K562 (cell line): ENCODE measurements at regions not wholly inside any gene's neighbourhood (a gene's known extent, or its start where the extent isn't known, plus 50 kb on each side); places are given as distances from the start of the nearest gene placed in this dataset.

Experiments used
- ATAC-seq: fragments of 200-7000 bp; cut with Tn5 transposase; 3 replicates; pipeline ENCODE4 v1.9.1; 2020; ENCODE audit warnings: moderate library complexity
- BruUV-seq: library from RNA; stranded (reverse); fragments of 400-500 nt; replicated peaks from 2 replicates; lab custom pipeline; 2021; lab: Mats Ljungman, UMichigan
- CTCF ChIA-PET: fragments of 300-600 bp; formaldehyde crosslinking; extraction: SDS; loops from one replicate; lab custom pipeline; 2021; ENCODE audit warnings: low intra/inter-chr PET ratio; lab: Yijun Ruan, JAX
- POLR2A ChIA-PET: fragments of 300-600, 350-650 bp; sonication (Branson Sonifier 250); formaldehyde crosslinking; extraction: SDS; loops from one replicate; lab custom pipeline; 2021; ENCODE audit warnings: antibody characterized with exemption, inconsistent platforms; lab: Yijun Ruan, JAX
- DNase-seq, 4 experiments: peaks; one replicate each; pipeline versions ENCODE4 v3.0.0 to v3.0.0-alpha.2; 2011 to 2018; ENCODE audit warnings: low spot score in 3 of 4, mixed read lengths in 3 of 4; ENCODE audit errors: extremely low read depth in 1 of 4
- FAIRE-seq: peaks from 2 replicates; lab custom pipeline; 2011; peaks lifted over from hg19 to GRCh38; lab: Jason Lieb, UNC
- H2AFZ ChIP-seq: 2 replicates; pipeline ENCODE4 v1.6.0; 2011; ENCODE audit warnings: low read depth, low read length, control low read depth, inconsistent platforms
- H3K27ac ChIP-seq: fragments of 200-600 bp; 3 replicates; pipeline ENCODE4 v1.8.0; 2011; ENCODE audit warnings: low read depth, mild to moderate bottlenecking, control low read depth, inconsistent platforms, low read length, moderate library complexity, mixed read lengths; ENCODE audit errors: extremely low read depth
- H3K27me3 ChIP-seq, 2 experiments: fragments of 300-600 bp in 1 of 2; 2 replicates in 1 of 2; 3 replicates in 1 of 2; pipeline versions ENCODE4 v1.6.0 to v1.8.0; 2011; ENCODE audit warnings: inconsistent platforms in 2 of 2, low read length in 2 of 2, mild to moderate bottlenecking in 1 of 2, mixed read lengths in 1 of 2, moderate library complexity in 1 of 2; ENCODE audit not compliant: control insufficient read depth in 2 of 2, insufficient read depth in 2 of 2
- H3K36me3 ChIP-seq: fragments of 300-600 bp; 3 replicates; pipeline ENCODE4 v1.8.0; 2011; ENCODE audit warnings: mild to moderate bottlenecking, low read length, inconsistent platforms; ENCODE audit not compliant: control insufficient read depth, insufficient read depth
- H3K4me1 ChIP-seq, 2 experiments: fragments of 200-600 bp in 1 of 2; replicated peaks in 1 of 2; 2 replicates in 1 of 2; 3 replicates in 1 of 2; pipeline versions ENCODE4 v1.5.1 to v1.8.0; 2011; ENCODE audit warnings: inconsistent platforms in 2 of 2, low read length in 2 of 2, mild to moderate bottlenecking in 1 of 2, mixed read lengths in 1 of 2, moderate library complexity in 1 of 2; ENCODE audit not compliant: control insufficient read depth in 2 of 2, insufficient read depth in 2 of 2
- H3K4me2 ChIP-seq: 2 replicates; pipeline ENCODE4 v1.6.1; 2011; ENCODE audit warnings: low read length, control low read depth, inconsistent platforms, mixed read lengths; ENCODE audit not compliant: insufficient read depth
- H3K4me3 ChIP-seq: fragments of 200-600 bp; sonication (generic), shearing (Covaris generic); 2 replicates; pipeline ENCODE4 v1.5.1; 2016; ENCODE audit warnings: control low read depth, inconsistent platforms
- H3K79me2 ChIP-seq: fragments of 200-600 bp; 3 replicates; pipeline ENCODE4 v1.8.0; 2011; ENCODE audit warnings: low read length, inconsistent platforms; ENCODE audit not compliant: control insufficient read depth, insufficient read depth
- H3K9ac ChIP-seq, 2 experiments: 2 replicates each; pipeline versions ENCODE4 v1.6.0 to v1.6.1; 2011; ENCODE audit warnings: low read depth in 2 of 2, low read length in 2 of 2, control low read depth in 1 of 2, inconsistent platforms in 1 of 2, mild to moderate bottlenecking in 1 of 2, mixed read lengths in 1 of 2; ENCODE audit not compliant: insufficient read depth in 1 of 2
- H3K9me1 ChIP-seq: one replicate; pipeline ENCODE4 v1.6.0; 2011; ENCODE audit warnings: inconsistent platforms, mild to moderate bottlenecking, low read length, moderate library complexity; ENCODE audit not compliant: control insufficient read depth, insufficient read depth
- H3K9me3 ChIP-seq: replicated peaks from 2 replicates; pipeline ENCODE4 v1.5.1; 2011; ENCODE audit warnings: low read depth, low read length, inconsistent platforms; ENCODE audit not compliant: control insufficient read depth, insufficient read depth
- H4K20me1 ChIP-seq: replicated peaks from 2 replicates; pipeline ENCODE4 v1.6.1; 2011; ENCODE audit warnings: low read length, inconsistent platforms, mixed read lengths; ENCODE audit not compliant: control insufficient read depth, insufficient read depth
- ATF4 ChIP-seq: fragments of 450-650 bp; formaldehyde crosslinking; IDR thresholded peaks from 2 replicates; pipeline ENCODE4 v1.4.0; 2022; ENCODE audit warnings: mild to moderate bottlenecking, moderate library complexity
- COPS2 ChIP-seq: fragments of 450-650 bp; conservative IDR thresholded peaks from 2 replicates; pipeline ENCODE4 v1.6.1; 2016; ENCODE audit warnings: mild to moderate bottlenecking, moderate library complexity
- DNMT1 ChIP-seq: fragments of 450-650 bp; IDR thresholded peaks from 2 replicates; pipeline ENCODE4 v1.6.1; 2016; ENCODE audit warnings: antibody characterized with exemption, mild to moderate bottlenecking
- E2F4 ChIP-seq: sonication (generic); formaldehyde crosslinking; IDR thresholded peaks from 2 replicates; pipeline ENCODE4 v1.8.0; 2022; ENCODE audit warnings: mild to moderate bottlenecking, low read depth, missing genetic modification reagents
- MAX ChIP-seq: sonication (generic); formaldehyde crosslinking; IDR thresholded peaks from 2 replicates; pipeline ENCODE4 v1.9.0; 2022; ENCODE audit warnings: mild to moderate bottlenecking, missing genetic modification reagents
- MEIS2 ChIP-seq: fragments of 450-650 bp; IDR thresholded peaks from 2 replicates; pipeline ENCODE4 v1.6.1; 2014; ENCODE audit warnings: mild to moderate bottlenecking; ENCODE audit not compliant: partially characterized antibody
- NCOA6 ChIP-seq: fragments of 450-650 bp; IDR thresholded peaks from 2 replicates; pipeline ENCODE4 v1.6.1; 2017; ENCODE audit warnings: mild to moderate bottlenecking
- RFX1 ChIP-seq: fragments of 450-650 bp; IDR thresholded peaks from 2 replicates; pipeline ENCODE4 v1.6.1; 2016; ENCODE audit warnings: mild to moderate bottlenecking, moderate library complexity
- TCF7 ChIP-seq: sonication (generic); IDR thresholded peaks from 2 replicates; pipeline ENCODE4 v1.6.1; 2016; ENCODE audit warnings: antibody characterized with exemption, borderline replicate concordance
- ZBTB40 ChIP-seq, 2 experiments: fragments of 450-650 bp in 1 of 2; sonication (generic) in 1 of 2; formaldehyde crosslinking in 1 of 2; IDR thresholded peaks; 2 replicates each; pipeline versions ENCODE4 v1.7.1 to v1.9.0; 2016 to 2022; ENCODE audit warnings: inconsistent platforms in 1 of 2, mild to moderate bottlenecking in 1 of 2, missing genetic modification reagents in 1 of 2
- ZFP30 ChIP-seq: fragments of 250-450 bp; sonication (Bioruptor Pico); IDR thresholded peaks from 2 replicates; pipeline ENCODE4 v1.8.0; 2022; ENCODE audit warnings: moderate library complexity, mild to moderate bottlenecking, inconsistent platforms, borderline replicate concordance
- ZNF347 ChIP-seq: fragments of 450-650 bp; formaldehyde crosslinking; IDR thresholded peaks from 2 replicates; pipeline ENCODE4 v1.4.0; 2020; ENCODE audit warnings: low read depth, mild to moderate bottlenecking, moderate library complexity
- ZNF445 ChIP-seq: fragments of 250-450 bp; sonication (Bioruptor Pico); IDR thresholded peaks from 2 replicates; pipeline ENCODE4 v1.4.0; 2020; ENCODE audit warnings: low read depth, mild to moderate bottlenecking, moderate library complexity
- WGBS: fragments of 100-300 bp; shearing (Covaris generic); methylation state at CpG from one replicate; pipeline ENCODE4 v1.1.6; 2016; ENCODE audit warnings: low coverage, mixed read lengths; ENCODE audit not compliant: insufficient coverage; ENCODE audit errors: missing lambda C conversion rate; 5-methylcytosine and 5-hydroxymethylcytosine counted together
- in situ Hi-C: fragments of 300-500 bp; cut with MboI; formaldehyde crosslinking; loops from 4 replicates; pipeline ENCODE4 v1.15.0; 2018; ENCODE audit warnings: inconsistent platforms, mixed read lengths
- intact Hi-C: fragments of 100-400 bp; cut with micrococcal nuclease; formaldehyde crosslinking; loops from 2 replicates; pipeline ENCODE4 v1.14.2; 2022

- Histone ChIP-seq H3K9me1 (no peaks in the 10 kb centered on the region), H3K36me3 (no peaks in the 10 kb centered on the region), H3K9ac (no peak overlapping the region), H4K20me1 (no peaks in the 10 kb centered on the region), H3K79me2 (no peaks in the 10 kb centered on the region), H3K4me3 (no peak overlapping the region), H2AFZ (no peak overlapping the region), H3K27me3 (no peaks in the 10 kb centered on the region), H3K27ac (no peak overlapping the region), H3K4me1 (no peaks in the 10 kb centered on the region), H3K4me2 (no peak overlapping the region), H3K9me3 (no peaks in the 10 kb centered on the region)
- FAIRE-seq (no peak), ATAC-seq (no peak), DNase-seq (no peak)
- intact Hi-C loops: no loop called here
- WGBS: 0% methylated on average over 2 of the region's 4 CpGs
- CTCF ChIA-PET: no interaction called here
- no TSS peak for BruUV-seq
- in situ Hi-C loops: no loop called here
- POLR2A ChIA-PET: no interaction called here
- no peak for TF ChIP-seq ATF4 (CRISPR knock-in tag)
- no peak for TF ChIP-seq DNMT1
- no peak for TF ChIP-seq ZBTB40 (IDR thresholded peaks at IDR 0.05)
- no peak for TF ChIP-seq ZBTB40 (CRISPR knock-in tag; IDR thresholded peaks at IDR 0.05)
- TF ChIP-seq MEIS2: no peak
- no peak for TF ChIP-seq NCOA6
- no peak for TF ChIP-seq E2F4
- TF ChIP-seq MAX (CRISPR knock-in tag): no peak
- TF ChIP-seq ZNF347 (CRISPR knock-in tag): no peak
- TF ChIP-seq ZFP30: no peak
- TF ChIP-seq ZNF445 (CRISPR knock-in tag): no peak
- TF ChIP-seq RFX1: no peak
- no peak for TF ChIP-seq TCF7
- no peak for TF ChIP-seq COPS2
These were observed 726.4 kb upstream of the TYRP1 start for GRCh38 chr9:11966786-11967185.
